ENCODE measurements at regions not wholly inside any gene's neighbourhood (a gene's known extent, or its start where the extent isn't known, plus 50 kb on each side); places are given as distances from the start of the nearest gene placed in this dataset.
A peak's percentile ranks its signal among the peaks of the same experiment; 100 is the strongest.

- CTCF ChIA-PET, result interaction anchor here (0.6 to 1.0 kb wide), 2 partner anchors 59 to 1357 kb away, joined by 5 read pairs; no protein-coding TSS in a partner anchor
Observed at GRCh38 chr19:32039440-32039839, 306.0 kb upstream of the ZNF507 start.

GRCh38 chr19:32040236-32040635 lies 305.2 kb upstream of the ZNF507 start:
- Histone ChIP-seq H3K27ac (ENCODE audit: low read depth, low read length) (no peak overlapping the region), H3K4me3 (ENCODE audit: low read depth, low read length) (no peak overlapping the region), H3K27me3 (ENCODE audit: control insufficient read depth, insufficient read depth, low read length) (no peaks in the 10 kb centered on the region), H3K9me3 (ENCODE audit: control insufficient read depth, insufficient read depth, low read length) (no peaks in the 10 kb centered on the region)
- DNase-seq (ENCODE audit: low read depth, low spot score), result no peak
- ChIA-PET CTCF (interaction anchor here (0.8 to 1.8 kb wide), 3 partner anchors 1357 to 1372 kb away, joined by 3 to 5 read pairs (median 4); no protein-coding TSS in a partner anchor), POLR2A (no interaction called here)
- TF ChIP-seq, protein P1, sequence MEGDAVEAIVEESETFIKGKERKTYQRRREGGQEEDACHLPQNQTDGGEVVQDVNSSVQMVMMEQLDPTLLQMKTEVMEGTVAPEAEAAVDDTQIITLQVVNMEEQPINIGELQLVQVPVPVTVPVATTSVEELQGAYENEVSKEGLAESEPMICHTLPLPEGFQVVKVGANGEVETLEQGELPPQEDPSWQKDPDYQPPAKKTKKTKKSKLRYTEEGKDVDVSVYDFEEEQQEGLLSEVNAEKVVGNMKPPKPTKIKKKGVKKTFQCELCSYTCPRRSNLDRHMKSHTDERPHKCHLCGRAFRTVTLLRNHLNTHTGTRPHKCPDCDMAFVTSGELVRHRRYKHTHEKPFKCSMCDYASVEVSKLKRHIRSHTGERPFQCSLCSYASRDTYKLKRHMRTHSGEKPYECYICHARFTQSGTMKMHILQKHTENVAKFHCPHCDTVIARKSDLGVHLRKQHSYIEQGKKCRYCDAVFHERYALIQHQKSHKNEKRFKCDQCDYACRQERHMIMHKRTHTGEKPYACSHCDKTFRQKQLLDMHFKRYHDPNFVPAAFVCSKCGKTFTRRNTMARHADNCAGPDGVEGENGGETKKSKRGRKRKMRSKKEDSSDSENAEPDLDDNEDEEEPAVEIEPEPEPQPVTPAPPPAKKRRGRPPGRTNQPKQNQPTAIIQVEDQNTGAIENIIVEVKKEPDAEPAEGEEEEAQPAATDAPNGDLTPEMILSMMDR (IDR thresholded peaks at IDR 0.05; ENCODE audit: low read depth, low read length), result no peak

More at GRCh38 chr19:32039440-32039839, 306.0 kb upstream of the ZNF507 start:
- H3K4me3 ChIP-seq (ENCODE audit: low read depth, low read length), result no peak overlapping the region
- no peaks in the 10 kb centered on the region for H3K9me3 ChIP-seq (ENCODE audit: control insufficient read depth, insufficient read depth, low read length)
- no peak for DNase-seq (ENCODE audit: low read depth, low spot score)
- H3K27me3 ChIP-seq (ENCODE audit: control insufficient read depth, insufficient read depth, low read length), result no peaks in the 10 kb centered on the region
- TF ChIP-seq, protein P1 (IDR thresholded peaks at IDR 0.05; ENCODE audit: low read depth, low read length), result no peak
- no peak overlapping the region for H3K27ac ChIP-seq (ENCODE audit: low read depth, low read length)
- POLR2A ChIA-PET, result no interaction called here

- H3K4me3 ChIP-seq (ENCODE audit: low read depth, low read length), result no peak overlapping the region; the same call in 1 of the 2 replicates
- H3K9me3 ChIP-seq (ENCODE audit: control insufficient read depth, insufficient read depth, low read length), result no peaks in the 10 kb centered on the region
- TF ChIP-seq, protein P1 (IDR thresholded peaks at IDR 0.05; ENCODE audit: low read depth, low read length), result peak; percentile 76
- no peak overlapping the region for H3K27ac ChIP-seq (ENCODE audit: low read depth, low read length)
- no peaks in the 10 kb centered on the region for H3K27me3 ChIP-seq (ENCODE audit: control insufficient read depth, insufficient read depth, low read length)
- ChIA-PET POLR2A (no interaction called here), CTCF (interaction anchor here (0.8 to 1.8 kb wide), 3 partner anchors 528 to 1359 kb away, joined by 4 to 6 read pairs (median 5); no protein-coding TSS in a partner anchor)
- DNase-seq (ENCODE audit: low read depth, low spot score), result no peak
Observed at GRCh38 chr19:32041681-32042292, 303.6 kb upstream of the ZNF507 start.

DNA sequence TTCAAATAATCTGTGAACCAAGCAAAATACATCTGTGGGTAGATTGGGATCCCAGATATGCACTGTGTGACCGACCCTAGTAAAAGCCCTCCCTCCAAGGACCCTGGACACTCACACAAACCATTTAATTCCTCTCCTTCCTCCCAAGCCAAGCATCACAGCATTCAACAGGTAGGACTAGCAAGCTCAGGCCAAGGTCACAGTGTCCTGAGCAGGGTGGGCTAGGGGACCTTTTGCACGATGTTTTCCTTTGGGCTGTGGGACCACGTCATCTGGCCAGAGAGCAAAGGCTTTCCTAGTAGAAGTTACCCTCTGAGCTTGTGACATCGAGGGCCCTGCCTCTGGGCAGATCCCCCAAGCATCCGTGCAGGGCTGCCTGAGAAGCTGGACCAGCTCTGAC lies 297.6 kb upstream of the ZNF507 start:
- CTCF ChIA-PET, result no interaction called here
- Histone ChIP-seq H3K4me3 (ENCODE audit: low read depth, low read length) (no peak overlapping the region), H3K27me3 (ENCODE audit: control insufficient read depth, insufficient read depth, low read length) (no peaks in the 10 kb centered on the region), H3K27ac (ENCODE audit: low read depth, low read length) (no peak overlapping the region), H3K9me3 (ENCODE audit: control insufficient read depth, insufficient read depth, low read length) (no peaks in the 10 kb centered on the region)
- no peak for DNase-seq (ENCODE audit: low read depth, low spot score)
- TF ChIP-seq, protein P1 (IDR thresholded peaks at IDR 0.05; ENCODE audit: low read depth, low read length), result no peak
- POLR2A ChIA-PET, result no interaction called here

DNA sequence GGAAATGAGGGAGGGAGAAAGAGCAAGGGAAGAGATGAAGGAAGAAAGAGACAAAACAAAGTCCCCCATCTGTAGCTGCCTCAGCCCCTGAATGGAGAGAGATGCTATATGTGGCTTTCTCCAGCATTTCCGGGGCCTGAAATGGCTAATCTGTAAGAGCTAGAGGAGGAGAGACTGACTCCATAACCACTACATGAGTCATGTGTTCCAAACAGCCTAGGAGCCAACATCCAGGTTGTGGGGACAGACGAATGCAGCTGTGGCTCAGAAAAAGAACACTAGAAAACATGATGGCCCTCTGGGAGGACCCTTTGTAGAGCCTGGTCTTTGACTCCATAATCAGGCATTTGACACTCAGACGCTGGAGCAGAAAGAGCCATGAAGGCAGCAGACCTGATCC lies 292.0 kb upstream of the ZNF507 start:
- Histone ChIP-seq H3K27me3 (ENCODE audit: control insufficient read depth, insufficient read depth, low read length) (no peaks in the 10 kb centered on the region), H3K27ac (ENCODE audit: low read depth, low read length) (no peak overlapping the region), H3K9me3 (ENCODE audit: control insufficient read depth, insufficient read depth, low read length) (no peaks in the 10 kb centered on the region), H3K4me3 (ENCODE audit: low read depth, low read length) (no peak overlapping the region)
- DNase-seq (ENCODE audit: low read depth, low spot score), result no peak
- TF ChIP-seq, protein P1 (IDR thresholded peaks at IDR 0.05; ENCODE audit: low read depth, low read length), result no peak
- POLR2A ChIA-PET, result no interaction called here
- CTCF ChIA-PET, result no interaction called here

Measured in AG04450 (cell line).